Adrenal gland (tissue), 5 donors: ENCODE measurements at regions not wholly inside any gene's neighbourhood (a gene's known extent, or its start where the extent isn't known, plus 50 kb on each side); places are given as distances from the start of the nearest gene placed in this dataset.

ENCODE experiments used
- POLR2A ChIP-seq, 2 donors: fragments of 450-650 bp; IDR thresholded peaks; one replicate each; pipeline ENCODE4 v1.6.1; 2017; ENCODE audit warnings: antibody characterized with exemption in 2 of 2, mild to moderate bottlenecking in 2 of 2, moderate library complexity in 1 of 2
- TF ChIP-seq, protein P1 (sequence below), 6 experiments: fragments of 450-650 bp in 4 of 6; fragments of 200-600 bp in 2 of 6; sonication (generic) in 1 of 6; IDR thresholded peaks; 1 replicate in 5 of 6; 2 replicates in 1 of 6; pipeline versions ENCODE4 v1.5.1 to v1.8.0; 2016 to 2021; ENCODE audit warnings: antibody characterized with exemption in 6 of 6, mild to moderate bottlenecking in 2 of 6, moderate library complexity in 1 of 6
- donor health status: DM: no; HTN: no; CAD: no.

DNA sequence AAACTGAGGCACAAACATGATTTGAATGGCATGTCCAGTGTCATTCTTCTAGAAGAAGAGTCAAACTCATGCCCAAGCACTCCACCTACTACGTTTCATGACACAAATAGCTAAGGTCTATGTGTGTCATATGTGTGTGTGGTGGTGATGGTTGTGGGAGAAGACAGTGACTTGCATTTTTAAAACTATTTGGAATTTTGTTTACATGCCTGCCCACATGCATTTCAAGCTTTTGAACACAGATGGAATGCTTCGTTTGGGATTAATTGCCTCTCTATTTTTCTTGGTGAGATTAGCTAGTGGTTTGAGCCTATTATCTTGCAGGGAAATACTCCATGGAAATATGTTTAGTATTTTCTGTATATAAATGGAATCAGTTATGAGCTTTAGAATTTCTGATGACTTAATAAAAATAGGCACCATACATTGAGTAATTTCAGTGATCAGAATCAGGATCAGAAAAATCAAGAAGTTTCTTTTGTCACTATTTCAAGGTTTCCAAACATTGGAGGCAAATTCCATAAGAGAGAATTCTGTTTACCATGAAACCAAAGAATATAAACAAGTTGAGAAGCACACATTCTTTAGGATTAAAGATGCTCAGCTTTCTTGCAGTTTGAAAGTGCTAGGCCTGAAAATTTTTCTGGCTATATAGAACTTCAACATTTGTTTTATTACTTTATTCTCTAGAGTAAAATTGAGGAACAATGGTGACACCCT lies 260.3 kb upstream of the SEMA6A start:
- TF ChIP-seq, protein P1, sequence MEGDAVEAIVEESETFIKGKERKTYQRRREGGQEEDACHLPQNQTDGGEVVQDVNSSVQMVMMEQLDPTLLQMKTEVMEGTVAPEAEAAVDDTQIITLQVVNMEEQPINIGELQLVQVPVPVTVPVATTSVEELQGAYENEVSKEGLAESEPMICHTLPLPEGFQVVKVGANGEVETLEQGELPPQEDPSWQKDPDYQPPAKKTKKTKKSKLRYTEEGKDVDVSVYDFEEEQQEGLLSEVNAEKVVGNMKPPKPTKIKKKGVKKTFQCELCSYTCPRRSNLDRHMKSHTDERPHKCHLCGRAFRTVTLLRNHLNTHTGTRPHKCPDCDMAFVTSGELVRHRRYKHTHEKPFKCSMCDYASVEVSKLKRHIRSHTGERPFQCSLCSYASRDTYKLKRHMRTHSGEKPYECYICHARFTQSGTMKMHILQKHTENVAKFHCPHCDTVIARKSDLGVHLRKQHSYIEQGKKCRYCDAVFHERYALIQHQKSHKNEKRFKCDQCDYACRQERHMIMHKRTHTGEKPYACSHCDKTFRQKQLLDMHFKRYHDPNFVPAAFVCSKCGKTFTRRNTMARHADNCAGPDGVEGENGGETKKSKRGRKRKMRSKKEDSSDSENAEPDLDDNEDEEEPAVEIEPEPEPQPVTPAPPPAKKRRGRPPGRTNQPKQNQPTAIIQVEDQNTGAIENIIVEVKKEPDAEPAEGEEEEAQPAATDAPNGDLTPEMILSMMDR (IDR thresholded peaks at IDR 0.05): no peak
- no peak for TF ChIP-seq POLR2A (IDR thresholded peaks at IDR 0.05)
